AG04449 (cell line): ENCODE measurements at regions not wholly inside any gene's neighbourhood (a gene's known extent, or its start where the extent isn't known, plus 50 kb on each side); places are given as distances from the start of the nearest gene placed in this dataset.

Experiments used
- CTCF ChIA-PET: fragments of 350-600 bp; formaldehyde crosslinking; extraction: SDS; loops from one replicate; lab custom pipeline; 2021; ENCODE audit warnings: antibody characterized with exemption; lab: Yijun Ruan, JAX
- POLR2A ChIA-PET: fragments of 400-600, 350-600 bp; formaldehyde crosslinking; extraction: SDS; loops from one replicate; lab custom pipeline; 2020; ENCODE audit warnings: antibody characterized with exemption, inconsistent platforms; lab: Yijun Ruan, JAX
- DNase-seq: peaks from one replicate; pipeline ENCODE4 v3.0.0-alpha.2; 2010; ENCODE audit warnings: low read depth, low spot score
- H3K4me3 ChIP-seq: 2 replicates; pipeline ENCODE4 v1.5.1; 2011; ENCODE audit warnings: low read depth, mild to moderate bottlenecking, control low read depth, low read length
- TF ChIP-seq, protein P1 (sequence below): IDR thresholded peaks from one replicate; pipeline ENCODE4 v1.5.1; 2011; ENCODE audit warnings: mild to moderate bottlenecking, moderate library complexity, low read length, control low read depth, inconsistent platforms; ENCODE audit not compliant: insufficient read depth; ENCODE audit errors: missing control alignments

DNA sequence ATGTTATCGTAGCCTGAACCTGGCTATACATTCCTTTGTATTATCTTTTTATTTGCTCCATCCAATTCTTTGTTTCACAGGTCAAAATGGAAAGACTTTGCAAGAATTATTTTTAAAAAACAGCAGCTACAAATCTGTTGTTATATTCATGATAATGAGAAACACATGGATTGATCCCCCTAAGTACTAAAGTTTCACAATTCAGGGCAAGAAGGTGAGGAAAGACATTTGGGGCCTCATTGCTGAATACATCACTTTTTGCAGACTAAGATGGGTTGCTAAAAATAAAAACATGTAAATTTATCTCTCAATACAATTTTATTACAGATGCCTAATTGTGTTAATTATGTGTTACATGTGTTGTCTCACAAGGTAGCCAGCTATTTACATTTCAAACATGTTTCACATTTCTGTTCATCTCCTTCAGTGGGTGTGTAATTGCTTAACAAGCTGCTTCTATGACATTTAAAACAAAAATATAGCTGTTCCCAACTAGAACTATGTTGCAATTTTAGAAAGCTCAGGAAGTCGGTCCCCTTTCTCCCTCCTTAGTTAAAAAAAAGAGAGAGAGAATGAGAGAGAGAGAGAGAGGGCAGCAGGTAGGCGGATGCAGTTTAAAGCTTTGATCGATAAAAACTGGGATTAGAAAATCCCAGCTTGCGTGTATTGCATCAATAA, 606.3 kb upstream of the FZD8 start:
- DNase-seq = no peak
- ChIA-PET POLR2A (no interaction called here), CTCF (interaction anchor here (0.7 to 1.5 kb wide), 2 partner anchors 49 to 612 kb away, joined by 3 read pairs; no protein-coding TSS in a partner anchor)
- TF ChIP-seq, protein P1, sequence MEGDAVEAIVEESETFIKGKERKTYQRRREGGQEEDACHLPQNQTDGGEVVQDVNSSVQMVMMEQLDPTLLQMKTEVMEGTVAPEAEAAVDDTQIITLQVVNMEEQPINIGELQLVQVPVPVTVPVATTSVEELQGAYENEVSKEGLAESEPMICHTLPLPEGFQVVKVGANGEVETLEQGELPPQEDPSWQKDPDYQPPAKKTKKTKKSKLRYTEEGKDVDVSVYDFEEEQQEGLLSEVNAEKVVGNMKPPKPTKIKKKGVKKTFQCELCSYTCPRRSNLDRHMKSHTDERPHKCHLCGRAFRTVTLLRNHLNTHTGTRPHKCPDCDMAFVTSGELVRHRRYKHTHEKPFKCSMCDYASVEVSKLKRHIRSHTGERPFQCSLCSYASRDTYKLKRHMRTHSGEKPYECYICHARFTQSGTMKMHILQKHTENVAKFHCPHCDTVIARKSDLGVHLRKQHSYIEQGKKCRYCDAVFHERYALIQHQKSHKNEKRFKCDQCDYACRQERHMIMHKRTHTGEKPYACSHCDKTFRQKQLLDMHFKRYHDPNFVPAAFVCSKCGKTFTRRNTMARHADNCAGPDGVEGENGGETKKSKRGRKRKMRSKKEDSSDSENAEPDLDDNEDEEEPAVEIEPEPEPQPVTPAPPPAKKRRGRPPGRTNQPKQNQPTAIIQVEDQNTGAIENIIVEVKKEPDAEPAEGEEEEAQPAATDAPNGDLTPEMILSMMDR = no peak
- no peak overlapping the region for H3K4me3 ChIP-seq

DNA sequence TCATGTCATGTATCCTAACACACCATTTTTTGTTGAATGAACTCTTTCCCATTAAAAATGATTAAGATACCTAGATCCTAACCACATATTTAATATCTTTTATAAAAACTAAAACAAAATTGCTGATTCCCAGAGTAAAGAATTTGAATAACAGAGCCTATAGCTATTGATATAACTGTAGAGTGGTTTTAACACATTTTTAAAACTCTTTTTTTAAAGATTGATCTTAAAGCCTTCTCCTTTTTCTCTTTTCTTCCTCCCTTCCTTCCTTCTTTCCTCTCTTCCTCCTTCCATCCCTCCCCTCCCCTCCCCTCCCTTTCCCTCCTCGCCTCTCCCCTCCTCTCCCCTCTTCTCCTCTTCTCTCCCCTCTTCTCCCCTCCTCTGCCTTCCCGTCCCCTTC, 605.4 kb upstream of the FZD8 start:
- POLR2A ChIA-PET = no interaction called here
- TF ChIP-seq, protein P1 = no peak
- no peak for DNase-seq
- H3K4me3 ChIP-seq = no peak overlapping the region
- CTCF ChIA-PET = interaction anchor here (1.5 kb wide), 1 partner anchor 611 kb away, joined by 3 read pairs; no protein-coding TSS in a partner anchor

DNA sequence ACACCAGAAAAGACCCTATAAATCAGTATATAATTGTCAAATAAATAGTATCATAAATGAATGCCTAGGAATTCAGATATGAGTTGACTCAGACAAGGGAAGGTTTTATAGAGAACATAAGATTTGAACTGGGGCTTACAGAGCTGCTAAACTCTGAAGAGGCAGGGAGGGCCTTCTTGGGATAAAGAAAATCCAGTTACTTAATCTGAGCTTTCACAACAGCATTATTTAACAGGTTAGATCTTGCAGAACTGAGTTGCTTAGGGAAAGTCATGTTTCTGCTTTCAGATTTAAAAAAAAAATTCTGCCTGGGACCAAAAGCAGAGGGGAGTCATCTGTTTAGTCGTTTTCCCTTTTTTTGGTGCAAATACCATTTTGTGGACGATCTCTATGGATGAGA, 594.8 kb upstream of the FZD8 start:
- CTCF ChIA-PET = no interaction called here
- POLR2A ChIA-PET = no interaction called here
- TF ChIP-seq, protein P1 = no peak
- no peak overlapping the region for H3K4me3 ChIP-seq
- DNase-seq = no peak

DNA sequence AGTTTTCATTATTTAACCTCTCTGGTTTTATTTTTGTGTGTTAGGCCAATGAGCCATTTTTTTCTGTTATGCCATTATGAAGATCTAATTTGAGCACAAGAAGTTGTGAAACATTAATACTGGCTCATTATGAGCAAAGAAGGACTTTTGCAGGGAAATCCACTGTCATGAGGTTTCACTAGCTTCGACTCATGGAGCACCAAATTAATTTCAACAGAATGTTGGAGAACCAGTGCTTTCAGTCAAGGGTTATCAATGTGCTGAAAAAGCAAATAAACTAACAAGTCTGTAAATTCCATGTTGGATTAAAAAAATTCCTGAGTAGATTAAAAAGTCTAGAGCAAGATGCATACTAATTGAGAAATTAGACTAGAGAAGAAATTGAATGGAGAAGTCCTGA, 594.2 kb upstream of the FZD8 start:
- ChIA-PET CTCF (no interaction called here), POLR2A (no interaction called here)
- TF ChIP-seq, protein P1 = no peak
- no peak overlapping the region for H3K4me3 ChIP-seq
- DNase-seq = no peak

DNA sequence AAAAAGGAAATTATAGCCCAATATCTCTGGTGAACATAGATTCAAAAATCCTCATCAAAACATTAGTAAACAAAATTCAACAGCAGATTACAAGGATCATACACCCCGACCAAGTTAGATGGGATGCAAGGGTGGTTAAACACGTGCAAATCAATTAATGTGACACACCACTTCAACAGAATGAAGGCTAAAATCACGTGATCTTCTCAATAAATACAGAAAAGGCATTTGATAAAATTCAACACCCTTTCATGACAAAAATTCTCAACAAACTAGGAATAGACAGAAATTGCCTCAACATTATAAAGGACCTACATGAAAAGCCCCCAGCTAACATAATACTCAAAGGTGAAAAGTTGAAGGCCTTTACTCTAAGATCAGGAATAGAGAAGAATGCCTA, 590.8 kb upstream of the FZD8 start:
- ChIA-PET CTCF (no interaction called here), POLR2A (no interaction called here)
- H3K4me3 ChIP-seq = no peak overlapping the region
- TF ChIP-seq, protein P1 = no peak
- DNase-seq = no peak

DNA sequence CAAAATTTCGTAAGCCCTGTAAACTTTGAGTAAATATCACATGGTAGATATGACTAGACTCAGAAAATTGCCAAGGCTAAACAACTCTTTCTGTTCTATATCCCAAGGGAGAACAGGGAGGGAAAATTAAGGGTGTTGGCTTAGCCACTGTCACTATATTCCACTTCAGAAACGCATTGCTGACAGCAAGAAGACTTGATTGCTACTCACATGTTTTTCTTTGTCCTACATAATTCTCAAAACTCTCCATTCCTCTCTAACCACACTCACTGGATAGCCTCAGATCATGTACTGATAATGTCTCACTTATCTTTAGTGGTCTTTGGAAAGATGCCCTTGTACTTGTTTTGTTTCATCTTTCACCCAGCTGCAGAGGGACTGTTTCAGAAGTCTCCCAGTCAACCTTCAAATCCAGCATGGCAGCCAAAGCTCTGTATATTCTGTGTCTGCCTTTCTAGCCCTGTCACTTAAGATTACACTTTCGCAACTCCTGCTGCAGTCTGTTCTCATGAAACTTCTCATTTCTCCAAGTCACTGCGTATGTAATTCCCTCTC, 582.4 kb upstream of the FZD8 start:
- H3K4me3 ChIP-seq = no peak overlapping the region
- TF ChIP-seq, protein P1 = no peak
- CTCF ChIA-PET = no interaction called here
- POLR2A ChIA-PET = no interaction called here
- no peak for DNase-seq
